ENCODE measurements at regions not wholly inside any gene's neighbourhood (a gene's known extent, or its start where the extent isn't known, plus 50 kb on each side); places are given as distances from the start of the nearest gene placed in this dataset.

- TF ChIP-seq CTCF (IDR thresholded peaks at IDR 0.05) (no peak), POLR2A (IDR thresholded peaks at IDR 0.05) (no peak), EP300 (IDR thresholded peaks at IDR 0.05) (no peak)
These were observed 76.0 kb upstream of the ADTRP start for GRCh38 chr6:11854408-11855165.
